GM13976 (cell line): ENCODE measurements at regions not wholly inside any gene's neighbourhood (a gene's known extent, or its start where the extent isn't known, plus 50 kb on each side); places are given as distances from the start of the nearest gene placed in this dataset.

ENCODE experiments used
- DNase-seq: peaks from one replicate; pipeline ENCODE4 v3.0.0; 2012; ENCODE audit warnings: low spot score
- CTCF ChIP-seq: IDR thresholded peaks from 2 replicates; pipeline ENCODE4 v1.5.1; 2012; ENCODE audit warnings: borderline replicate concordance, mild to moderate bottlenecking; ENCODE audit not compliant: insufficient read depth; ENCODE audit errors: extremely low read depth, missing control alignments, control extremely low read depth
- in situ Hi-C: fragments of 300-500 bp; cut with MboI; formaldehyde crosslinking; loops from one replicate; pipeline ENCODE4 v1.12.0; 2022; ENCODE audit warnings: low sequenced_read_pairs, mixed read lengths, inconsistent platforms; ENCODE audit not compliant: unreplicated experiment

GRCh38 chr1:42057800-42058199 is 95.4 kb upstream of the GUCA2B start:
- no peak for DNase-seq
- no peak for TF ChIP-seq CTCF
- in situ Hi-C loops, result no loop called here

GRCh38 chr1:42056460-42056859 is 96.8 kb upstream of the GUCA2B start:
- TF ChIP-seq CTCF, result no peak
- no peak for DNase-seq

GRCh38 chr1:42055061-42055460 is 98.1 kb upstream of the GUCA2B start:
- in situ Hi-C loops, result no loop called here
- DNase-seq, result no peak
- TF ChIP-seq CTCF, result no peak

More at GRCh38 chr1:42056460-42056859, 96.8 kb upstream of the GUCA2B start:
- in situ Hi-C loops, result no loop called here

- in situ Hi-C loops, result no loop called here
- no peak for DNase-seq
- no peak for TF ChIP-seq CTCF
Measured at GRCh38 chr1:42052072-42052699, 101.0 kb upstream of the GUCA2B start.

GRCh38 chr1:42047508-42047880 is 105.7 kb upstream of the GUCA2B start:
- no peak for TF ChIP-seq CTCF
- in situ Hi-C loops, result no loop called here
- DNase-seq, result no peak

- TF ChIP-seq CTCF, result no peak
- no peak for DNase-seq
Measured at GRCh38 chr1:42046761-42047507, 106.3 kb upstream of the GUCA2B start.

GRCh38 chr1:42044346-42044745 is 108.9 kb upstream of the GUCA2B start:
- TF ChIP-seq CTCF, result no peak
- DNase-seq, result no peak
- in situ Hi-C loops, result no loop called here

More at GRCh38 chr1:42046761-42047507, 106.3 kb upstream of the GUCA2B start:
- in situ Hi-C loops, result no loop called here
